ENCODE measurements at regions not wholly inside any gene's neighbourhood (a gene's known extent, or its start where the extent isn't known, plus 50 kb on each side); places are given as distances from the start of the nearest gene placed in this dataset.

DNA sequence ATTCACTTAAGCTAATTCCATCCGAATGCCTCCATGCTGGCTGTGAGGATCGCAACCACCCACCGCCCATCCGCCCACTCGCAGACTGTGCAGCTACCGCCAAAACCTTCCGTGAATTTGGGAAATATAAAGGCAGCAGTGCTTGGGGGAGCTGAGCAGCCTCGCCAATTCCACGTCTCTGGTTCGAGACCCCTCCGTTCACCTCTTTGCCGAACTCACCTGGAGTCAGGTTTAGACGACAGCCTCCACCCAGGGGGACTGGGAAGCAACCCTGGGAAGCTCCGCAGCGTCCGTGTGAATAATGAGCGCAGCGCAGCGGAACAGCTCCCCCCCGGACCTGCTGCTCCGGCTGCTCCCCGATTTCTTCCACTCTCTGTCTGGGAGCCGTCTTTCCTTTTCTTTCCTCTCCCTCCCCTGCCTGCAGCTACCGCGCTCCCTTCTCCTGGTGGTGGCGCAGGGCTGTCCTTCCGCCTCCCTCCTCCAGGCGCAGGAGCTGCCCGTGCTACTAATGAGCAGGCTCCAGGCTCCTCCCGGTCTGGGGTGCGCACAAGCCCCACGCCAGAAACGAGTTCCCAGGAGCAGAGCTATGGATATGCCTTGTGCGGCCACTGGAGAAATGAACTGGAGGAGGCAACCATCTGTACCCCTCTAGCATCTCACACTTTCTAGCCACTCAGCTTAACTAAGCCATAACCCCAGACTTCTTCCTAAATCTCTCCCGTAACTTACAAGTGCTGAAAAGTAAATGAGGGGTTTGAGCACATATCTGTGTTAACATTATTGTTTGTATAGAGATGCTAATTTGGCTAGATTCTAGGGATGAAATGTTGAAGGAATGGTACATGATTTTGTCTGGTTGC lies 107.3 kb downstream of the XKR3 start (continued):
- TF ChIP-seq, protein P1, sequence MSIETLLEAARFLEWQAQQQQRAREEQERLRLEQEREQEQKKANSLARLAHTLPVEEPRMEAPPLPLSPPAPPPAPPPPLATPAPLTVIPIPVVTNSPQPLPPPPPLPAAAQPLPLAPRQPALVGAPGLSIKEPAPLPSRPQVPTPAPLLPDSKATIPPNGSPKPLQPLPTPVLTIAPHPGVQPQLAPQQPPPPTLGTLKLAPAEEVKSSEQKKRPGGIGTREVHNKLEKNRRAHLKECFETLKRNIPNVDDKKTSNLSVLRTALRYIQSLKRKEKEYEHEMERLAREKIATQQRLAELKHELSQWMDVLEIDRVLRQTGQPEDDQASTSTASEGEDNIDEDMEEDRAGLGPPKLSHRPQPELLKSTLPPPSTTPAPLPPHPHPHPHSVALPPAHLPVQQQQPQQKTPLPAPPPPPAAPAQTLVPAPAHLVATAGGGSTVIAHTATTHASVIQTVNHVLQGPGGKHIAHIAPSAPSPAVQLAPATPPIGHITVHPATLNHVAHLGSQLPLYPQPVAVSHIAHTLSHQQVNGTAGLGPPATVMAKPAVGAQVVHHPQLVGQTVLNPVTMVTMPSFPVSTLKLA (conservative IDR thresholded peaks at IDR 0.05): no peak
- TF ChIP-seq, protein P2, sequence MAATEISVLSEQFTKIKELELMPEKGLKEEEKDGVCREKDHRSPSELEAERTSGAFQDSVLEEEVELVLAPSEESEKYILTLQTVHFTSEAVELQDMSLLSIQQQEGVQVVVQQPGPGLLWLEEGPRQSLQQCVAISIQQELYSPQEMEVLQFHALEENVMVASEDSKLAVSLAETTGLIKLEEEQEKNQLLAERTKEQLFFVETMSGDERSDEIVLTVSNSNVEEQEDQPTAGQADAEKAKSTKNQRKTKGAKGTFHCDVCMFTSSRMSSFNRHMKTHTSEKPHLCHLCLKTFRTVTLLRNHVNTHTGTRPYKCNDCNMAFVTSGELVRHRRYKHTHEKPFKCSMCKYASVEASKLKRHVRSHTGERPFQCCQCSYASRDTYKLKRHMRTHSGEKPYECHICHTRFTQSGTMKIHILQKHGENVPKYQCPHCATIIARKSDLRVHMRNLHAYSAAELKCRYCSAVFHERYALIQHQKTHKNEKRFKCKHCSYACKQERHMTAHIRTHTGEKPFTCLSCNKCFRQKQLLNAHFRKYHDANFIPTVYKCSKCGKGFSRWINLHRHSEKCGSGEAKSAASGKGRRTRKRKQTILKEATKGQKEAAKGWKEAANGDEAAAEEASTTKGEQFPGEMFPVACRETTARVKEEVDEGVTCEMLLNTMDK (IDR thresholded peaks at IDR 0.05; ENCODE audit: borderline replicate concordance, insufficient read depth, low read depth, low read length, poor library complexity, severe bottlenecking): peak; percentile 85
- TF ChIP-seq, protein P3, sequence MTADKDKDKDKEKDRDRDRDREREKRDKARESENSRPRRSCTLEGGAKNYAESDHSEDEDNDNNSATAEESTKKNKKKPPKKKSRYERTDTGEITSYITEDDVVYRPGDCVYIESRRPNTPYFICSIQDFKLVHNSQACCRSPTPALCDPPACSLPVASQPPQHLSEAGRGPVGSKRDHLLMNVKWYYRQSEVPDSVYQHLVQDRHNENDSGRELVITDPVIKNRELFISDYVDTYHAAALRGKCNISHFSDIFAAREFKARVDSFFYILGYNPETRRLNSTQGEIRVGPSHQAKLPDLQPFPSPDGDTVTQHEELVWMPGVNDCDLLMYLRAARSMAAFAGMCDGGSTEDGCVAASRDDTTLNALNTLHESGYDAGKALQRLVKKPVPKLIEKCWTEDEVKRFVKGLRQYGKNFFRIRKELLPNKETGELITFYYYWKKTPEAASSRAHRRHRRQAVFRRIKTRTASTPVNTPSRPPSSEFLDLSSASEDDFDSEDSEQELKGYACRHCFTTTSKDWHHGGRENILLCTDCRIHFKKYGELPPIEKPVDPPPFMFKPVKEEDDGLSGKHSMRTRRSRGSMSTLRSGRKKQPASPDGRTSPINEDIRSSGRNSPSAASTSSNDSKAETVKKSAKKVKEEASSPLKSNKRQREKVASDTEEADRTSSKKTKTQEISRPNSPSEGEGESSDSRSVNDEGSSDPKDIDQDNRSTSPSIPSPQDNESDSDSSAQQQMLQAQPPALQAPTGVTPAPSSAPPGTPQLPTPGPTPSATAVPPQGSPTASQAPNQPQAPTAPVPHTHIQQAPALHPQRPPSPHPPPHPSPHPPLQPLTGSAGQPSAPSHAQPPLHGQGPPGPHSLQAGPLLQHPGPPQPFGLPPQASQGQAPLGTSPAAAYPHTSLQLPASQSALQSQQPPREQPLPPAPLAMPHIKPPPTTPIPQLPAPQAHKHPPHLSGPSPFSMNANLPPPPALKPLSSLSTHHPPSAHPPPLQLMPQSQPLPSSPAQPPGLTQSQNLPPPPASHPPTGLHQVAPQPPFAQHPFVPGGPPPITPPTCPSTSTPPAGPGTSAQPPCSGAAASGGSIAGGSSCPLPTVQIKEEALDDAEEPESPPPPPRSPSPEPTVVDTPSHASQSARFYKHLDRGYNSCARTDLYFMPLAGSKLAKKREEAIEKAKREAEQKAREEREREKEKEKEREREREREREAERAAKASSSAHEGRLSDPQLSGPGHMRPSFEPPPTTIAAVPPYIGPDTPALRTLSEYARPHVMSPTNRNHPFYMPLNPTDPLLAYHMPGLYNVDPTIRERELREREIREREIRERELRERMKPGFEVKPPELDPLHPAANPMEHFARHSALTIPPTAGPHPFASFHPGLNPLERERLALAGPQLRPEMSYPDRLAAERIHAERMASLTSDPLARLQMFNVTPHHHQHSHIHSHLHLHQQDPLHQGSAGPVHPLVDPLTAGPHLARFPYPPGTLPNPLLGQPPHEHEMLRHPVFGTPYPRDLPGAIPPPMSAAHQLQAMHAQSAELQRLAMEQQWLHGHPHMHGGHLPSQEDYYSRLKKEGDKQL (CRISPR knock-in tag; IDR thresholded peaks at IDR 0.05; ENCODE audit: borderline replicate concordance): no peak
- TF ChIP-seq PTBP1 (IDR thresholded peaks at IDR 0.05; ENCODE audit: low read depth, low read length) (no peak), POLR2B (IDR thresholded peaks at IDR 0.05; ENCODE audit: low read depth, partially characterized antibody) (no peak), FOXM1 (IDR thresholded peaks at IDR 0.05; ENCODE audit: low read depth) (no peak), FOXM1 (CRISPR knock-in tag; IDR thresholded peaks at IDR 0.05; ENCODE audit: low read depth) (no peak), ZNF175 (CRISPR knock-in tag; IDR thresholded peaks at IDR 0.05; ENCODE audit: low read depth) (no peak), FOXJ3 (CRISPR knock-in tag; IDR thresholded peaks at IDR 0.05) (no peak), ZBED1 (IDR thresholded peaks at IDR 0.05) (no peak), KLF1 (tag; IDR thresholded peaks at IDR 0.05) (no peak), ZBTB8A (IDR thresholded peaks at IDR 0.05; ENCODE audit: partially characterized antibody) (no peak)

All from K562 (cell line).